Stimulated activated naive CD8-positive, alpha-beta T cell treated with anti-CD3 and anti-CD28 coated beads, Interleukin-15, amount 100 ng/mL, for 72 hours (primary cell): ENCODE measurements at regions not wholly inside any gene's neighbourhood (a gene's known extent, or its start where the extent isn't known, plus 50 kb on each side); places are given as distances from the start of the nearest gene placed in this dataset.

ENCODE experiments used
- ATAC-seq: fragments of 150-1000 bp; cut with Tn5 transposase; 2 replicates; pipeline ENCODE4 v1.10.0; 2021; ENCODE audit warnings: mild to moderate bottlenecking, moderate library complexity
- DNase-seq, 2 donors: peaks; one replicate each; pipeline ENCODE4 v3.0.0; 2021 to 2022
- H3K27ac Mint-ChIP-seq, 2 donors: one replicate each; pipeline ENCODE4 v1.8.0; 2022; ENCODE audit warnings: mild to moderate bottlenecking in 2 of 2, mixed read lengths in 2 of 2, moderate library complexity in 2 of 2
- H3K27me3 Mint-ChIP-seq: one replicate; pipeline ENCODE4 v1.8.0; 2022; ENCODE audit warnings: mixed read lengths
- H3K4me1 Mint-ChIP-seq: one replicate; pipeline ENCODE4 v1.8.0; 2022; ENCODE audit warnings: mild to moderate bottlenecking, mixed read lengths
- H3K4me3 Mint-ChIP-seq, 2 donors: one replicate each; pipeline ENCODE4 v1.8.0; 2022; ENCODE audit warnings: mild to moderate bottlenecking in 2 of 2, mixed read lengths in 2 of 2, moderate library complexity in 1 of 2
- H3K9me3 Mint-ChIP-seq, 2 donors: one replicate each; pipeline ENCODE4 v1.8.0; 2022; ENCODE audit warnings: mixed read lengths in 2 of 2

DNA sequence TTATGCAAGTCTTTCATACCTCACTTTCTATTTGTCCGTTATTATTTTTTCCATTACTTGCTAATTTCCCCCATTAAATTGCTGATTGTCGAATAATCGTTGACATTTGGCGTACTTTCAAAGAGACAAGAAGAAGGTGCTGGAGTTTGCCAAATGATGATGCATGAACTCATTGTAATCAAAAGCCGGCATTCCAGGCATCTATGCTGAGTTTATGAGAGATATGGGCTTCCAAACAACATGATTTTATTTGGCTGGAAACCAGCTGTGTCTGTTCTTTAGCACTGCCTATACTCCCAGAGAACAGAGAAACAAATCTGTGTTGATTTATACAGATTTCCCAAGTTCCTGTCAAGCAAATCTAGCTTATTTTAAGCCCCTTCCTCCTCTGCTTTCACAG is 80.8 kb upstream of the RPS6KA3 start:
- Mint-ChIP-seq H3K27me3 (no peaks in the 10 kb centered on the region), H3K27ac (no peak overlapping the region), H3K4me1 (peaks cover 3% of the 10 kb centered on the region), H3K4me3 (no peak overlapping the region), H3K9me3 (peaks cover 0 to 8% of the 10 kb centered on the region in 2 donors)
- no peak for DNase-seq
- ATAC-seq = no peak

DNA sequence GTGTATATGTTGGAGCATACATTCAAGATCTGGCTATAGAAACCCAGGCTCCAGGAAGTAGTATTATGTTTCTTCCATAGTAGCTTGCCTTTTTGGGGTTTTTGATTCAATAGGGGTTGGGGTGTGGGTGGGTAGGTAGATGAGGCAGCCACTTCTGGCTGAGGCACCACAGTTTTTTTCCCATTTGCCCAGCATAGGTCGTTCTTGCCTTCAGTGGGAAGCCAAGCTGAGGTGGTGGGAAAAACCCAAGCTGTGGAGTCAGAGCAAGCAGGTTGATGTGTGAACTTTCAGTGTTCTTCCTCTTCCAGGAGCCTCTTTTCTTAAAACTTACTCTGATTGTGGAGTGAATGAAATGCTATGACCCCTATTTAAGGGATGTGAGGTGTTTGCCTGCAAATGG is 67.0 kb upstream of the RPS6KA3 start:
- Mint-ChIP-seq H3K27me3 (no peaks in the 10 kb centered on the region), H3K4me3 (no peak overlapping the region), H3K27ac (no peak overlapping the region), H3K9me3 (no peaks in the 10 kb centered on the region), H3K4me1 (peaks cover 28% of the 10 kb centered on the region)
- peak; percentile 79 for ATAC-seq
- peak in 1 of 2 donors; percentile 24 for DNase-seq

DNA sequence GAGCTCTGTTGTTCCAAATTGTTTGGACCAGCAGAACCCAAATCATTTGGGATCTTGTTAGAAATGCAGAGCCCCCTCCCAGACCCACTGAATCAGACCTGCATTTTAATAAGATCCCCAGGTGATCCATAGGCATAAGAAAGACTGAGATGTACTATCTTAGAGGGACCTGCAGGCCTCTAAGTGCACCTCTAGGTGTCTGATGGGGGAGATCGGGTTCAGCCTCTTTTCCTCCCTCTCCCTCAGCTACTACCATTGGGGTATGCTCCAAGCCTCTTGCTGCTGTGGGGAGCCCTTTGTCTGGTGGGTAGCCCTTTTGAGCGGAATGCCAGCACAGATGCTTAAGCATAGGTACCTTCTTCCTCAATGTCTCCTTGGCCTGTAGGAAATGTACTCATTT is 63.8 kb upstream of the RPS6KA3 start:
- H3K27me3 Mint-ChIP-seq = no peaks in the 10 kb centered on the region
- peaks cover 28% of the 10 kb centered on the region for H3K4me1 Mint-ChIP-seq
- H3K27ac Mint-ChIP-seq = no peak overlapping the region
- ATAC-seq = no peak
- no peak for DNase-seq
- H3K4me3 Mint-ChIP-seq = no peak overlapping the region
- H3K9me3 Mint-ChIP-seq = peaks cover 0 to 5% of the 10 kb centered on the region in 2 donors

DNA sequence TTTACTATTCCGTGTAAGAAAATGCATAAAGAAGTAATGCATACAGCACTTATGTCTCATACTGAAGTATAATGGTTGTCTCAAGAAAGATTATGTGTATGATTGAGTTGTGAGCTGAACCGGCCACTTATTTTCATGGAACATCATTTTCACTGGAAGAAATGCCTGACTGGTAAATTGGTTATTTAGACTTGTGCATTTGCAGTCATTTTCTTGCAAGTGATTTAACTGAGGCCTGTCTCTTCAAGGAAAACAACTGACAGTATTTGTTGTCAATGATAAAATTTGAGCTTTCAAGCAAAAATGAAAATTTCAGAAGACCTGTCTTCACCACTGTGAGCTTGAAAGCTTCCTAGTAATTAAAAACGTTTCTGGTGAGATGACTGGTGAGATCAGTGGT is 62.7 kb upstream of the RPS6KA3 start:
- Mint-ChIP-seq H3K4me3 (no peak overlapping the region), H3K4me1 (peaks cover 23% of the 10 kb centered on the region)
- DNase-seq = no peak

DNA sequence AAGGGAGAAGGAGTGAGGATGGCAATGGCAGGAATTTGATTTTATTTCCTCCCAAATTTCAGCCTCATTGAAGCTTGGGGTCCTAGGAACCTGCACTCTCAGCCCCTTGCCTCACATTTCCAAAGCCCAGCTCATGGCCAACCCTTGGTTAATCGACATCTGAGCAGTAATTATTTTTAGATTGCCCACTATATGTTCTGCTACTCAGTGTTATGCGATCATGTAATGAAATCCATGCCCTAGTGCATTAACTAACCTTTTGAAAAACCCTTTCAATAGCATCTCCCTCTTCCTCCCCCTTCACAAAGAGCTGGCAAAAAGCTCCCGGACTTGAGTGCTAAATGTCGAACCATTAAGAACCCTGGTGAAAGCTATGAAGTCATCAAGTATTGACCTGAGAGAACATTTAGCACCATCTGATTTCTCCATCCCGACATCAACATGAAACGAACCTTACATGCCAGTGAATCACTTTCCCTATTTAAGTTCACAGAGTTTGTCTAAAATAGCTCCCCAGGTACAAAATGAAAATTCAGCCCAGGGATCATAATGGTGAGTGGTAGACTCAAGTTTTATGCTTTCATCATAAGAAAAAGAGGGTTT is 59.2 kb upstream of the RPS6KA3 start:
- no peak for DNase-seq
- peaks cover 0 to 5% of the 10 kb centered on the region in 2 donors for H3K9me3 Mint-ChIP-seq
- no peaks in the 10 kb centered on the region for H3K27me3 Mint-ChIP-seq
- peaks cover 13% of the 10 kb centered on the region for H3K4me1 Mint-ChIP-seq
- H3K27ac Mint-ChIP-seq = no peak overlapping the region
- ATAC-seq = no peak
- no peak overlapping the region for H3K4me3 Mint-ChIP-seq

More for the DNA sequence above, 62.7 kb upstream of the RPS6KA3 start:
- Mint-ChIP-seq H3K27me3 (no peaks in the 10 kb centered on the region), H3K9me3 (peaks cover 0 to 5% of the 10 kb centered on the region in 2 donors), H3K27ac (no peak overlapping the region)
- no peak for ATAC-seq

DNA sequence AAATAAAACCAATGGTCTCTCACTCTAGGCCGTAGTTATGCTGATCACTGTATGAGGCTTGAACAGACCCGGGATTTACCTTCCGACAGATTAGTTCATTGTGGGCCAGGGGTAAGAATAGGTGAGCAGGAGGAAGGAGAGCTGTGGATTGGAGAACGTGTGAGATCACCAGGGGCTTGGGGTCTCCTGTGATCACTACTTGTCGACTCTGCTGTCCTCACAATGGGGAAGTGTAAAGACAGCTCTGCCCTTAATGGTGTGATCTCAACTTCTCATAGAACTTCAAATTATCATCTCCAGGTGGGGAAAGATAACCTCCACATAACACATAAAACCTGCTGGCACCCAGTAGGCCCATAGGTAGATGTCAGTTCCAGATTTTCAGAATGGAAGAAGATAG is 56.2 kb upstream of the RPS6KA3 start:
- H3K4me1 Mint-ChIP-seq = peaks cover 21% of the 10 kb centered on the region
- DNase-seq (no peak), ATAC-seq (no peak)
- H3K4me3 Mint-ChIP-seq = no peak overlapping the region
- no peak overlapping the region for H3K27ac Mint-ChIP-seq
- H3K27me3 Mint-ChIP-seq = no peaks in the 10 kb centered on the region
- peaks cover 0 to 5% of the 10 kb centered on the region in 2 donors for H3K9me3 Mint-ChIP-seq

DNA sequence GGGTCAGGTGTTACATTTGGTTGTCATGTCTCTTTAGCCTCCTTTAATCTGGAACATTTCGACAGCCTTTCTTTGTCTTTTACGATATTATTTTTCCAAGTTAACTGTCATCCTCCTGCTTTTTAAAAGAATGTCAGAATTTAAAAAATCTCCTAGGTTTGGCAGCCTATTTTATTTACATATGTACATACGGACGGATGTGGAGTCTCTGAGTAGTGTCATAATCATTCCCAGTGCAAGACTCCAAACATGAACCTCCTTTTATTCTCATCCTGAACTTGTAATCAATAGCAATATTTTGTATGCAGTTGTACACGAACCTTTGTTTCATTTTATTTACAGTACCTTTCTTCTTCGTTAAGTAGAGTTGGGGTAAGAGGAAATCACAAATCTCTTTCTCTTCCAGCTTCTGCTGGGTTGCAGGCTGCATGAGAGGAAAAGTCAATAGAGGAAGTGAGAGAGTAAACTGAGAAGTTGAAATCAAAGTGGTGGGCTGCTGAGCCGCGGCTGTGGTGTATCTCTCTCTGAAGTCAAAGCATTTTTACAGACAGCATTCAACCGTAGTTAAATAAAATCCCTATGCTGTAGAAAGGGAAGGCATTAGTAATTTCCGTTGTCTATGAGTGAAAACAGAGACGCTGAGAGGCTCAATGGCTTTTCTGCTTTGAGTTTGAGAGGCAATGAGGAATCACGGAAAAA is 53.9 kb upstream of the RPS6KA3 start:
- H3K9me3 Mint-ChIP-seq = no peaks in the 10 kb centered on the region
- ATAC-seq = peak; percentile 76
- H3K27ac Mint-ChIP-seq = no peak overlapping the region
- peak overlapping the region; percentile 49 to 52 for H3K4me3 Mint-ChIP-seq
- no peaks in the 10 kb centered on the region for H3K27me3 Mint-ChIP-seq
- H3K4me1 Mint-ChIP-seq = peaks cover 26% of the 10 kb centered on the region
- peak in 1 of 2 donors; percentile 19 for DNase-seq

DNA sequence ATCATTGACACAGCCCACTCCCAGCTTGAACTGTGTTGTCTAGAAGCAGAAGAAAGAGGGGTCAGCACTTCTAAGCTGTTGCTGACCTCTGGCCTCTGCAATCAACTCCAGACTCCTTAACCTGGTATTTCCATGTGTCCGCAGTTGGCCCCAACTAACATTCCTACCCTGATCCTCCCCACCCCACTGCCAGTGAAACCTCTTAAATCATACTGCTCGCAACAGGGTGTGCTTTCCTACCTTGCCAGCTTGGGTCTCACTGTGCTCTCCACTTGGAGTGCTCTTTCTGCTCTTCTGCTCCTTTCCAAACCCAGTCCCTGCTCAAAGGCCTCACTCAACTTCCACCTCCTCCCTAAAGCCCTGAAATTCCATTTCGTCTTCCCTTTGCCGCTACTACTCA is 52.3 kb upstream of the RPS6KA3 start:
- H3K27me3 Mint-ChIP-seq = no peaks in the 10 kb centered on the region
- no peak overlapping the region for H3K4me3 Mint-ChIP-seq
- DNase-seq (no peak), ATAC-seq (no peak)
- no peak overlapping the region for H3K27ac Mint-ChIP-seq
- peaks cover 35% of the 10 kb centered on the region for H3K4me1 Mint-ChIP-seq
- no peaks in the 10 kb centered on the region for H3K9me3 Mint-ChIP-seq

DNA sequence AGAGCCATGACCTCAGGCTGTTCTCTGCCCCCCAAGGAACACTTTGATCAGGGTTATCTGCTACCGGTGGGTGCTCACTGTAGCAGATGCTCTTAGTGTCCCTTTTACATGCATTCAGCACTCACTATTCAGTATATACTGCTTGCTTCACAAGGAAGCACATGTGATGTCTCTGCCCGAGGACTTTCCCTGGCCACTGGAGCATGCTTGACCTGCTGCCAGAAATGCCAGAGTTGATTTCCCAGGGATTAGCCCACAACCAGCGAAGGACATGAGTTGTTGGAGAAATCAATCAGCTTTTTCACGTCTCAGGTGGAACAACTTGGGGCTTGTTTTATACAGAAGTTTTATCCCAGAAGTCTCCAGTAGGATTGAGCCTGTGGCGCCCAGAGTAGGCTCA is 51.2 kb upstream of the RPS6KA3 start:
- ATAC-seq = no peak
- Mint-ChIP-seq H3K4me1 (peaks cover 35% of the 10 kb centered on the region), H3K4me3 (no peak overlapping the region), H3K27me3 (no peaks in the 10 kb centered on the region), H3K9me3 (no peaks in the 10 kb centered on the region), H3K27ac (no peak overlapping the region)
- DNase-seq = no peak
